Type B pancreatic cell (in vitro differentiated cells): ENCODE measurements at regions not wholly inside any gene's neighbourhood (a gene's known extent, or its start where the extent isn't known, plus 50 kb on each side); places are given as distances from the start of the nearest gene placed in this dataset.

Source experiments
- DNase-seq: peaks from one replicate; pipeline ENCODE4 v3.0.0; 2021; ENCODE audit warnings: mixed read lengths; ENCODE audit not compliant: unreplicated experiment; ENCODE audit errors: extremely low spot score
- H3K27ac Mint-ChIP-seq: 2 replicates; pipeline ENCODE4 v1.8.0; 2021; ENCODE audit warnings: mild to moderate bottlenecking, mixed read lengths
- H3K27me3 Mint-ChIP-seq: 2 replicates; pipeline ENCODE4 v1.8.0; 2021; ENCODE audit warnings: mixed read lengths
- H3K36me3 Mint-ChIP-seq: 2 replicates; pipeline ENCODE4 v1.8.0; 2021; ENCODE audit warnings: mixed read lengths
- H3K4me1 Mint-ChIP-seq: one replicate; pipeline ENCODE4 v1.8.0; 2021; ENCODE audit warnings: mixed read lengths; ENCODE audit not compliant: unreplicated experiment
- H3K4me3 Mint-ChIP-seq: 2 replicates; pipeline ENCODE4 v1.8.0; 2021; ENCODE audit warnings: mild to moderate bottlenecking, mixed read lengths
- H3K9me3 Mint-ChIP-seq: 2 replicates; pipeline ENCODE4 v1.8.0; 2021; ENCODE audit warnings: mixed read lengths
- TF ChIP-seq, protein P1 (sequence below): fragments of 200-600 bp; sonication (generic); conservative IDR thresholded peaks from 2 replicates; pipeline ENCODE4 v1.5.0; 2021; ENCODE audit warnings: antibody characterized with exemption, mild to moderate bottlenecking

DNA sequence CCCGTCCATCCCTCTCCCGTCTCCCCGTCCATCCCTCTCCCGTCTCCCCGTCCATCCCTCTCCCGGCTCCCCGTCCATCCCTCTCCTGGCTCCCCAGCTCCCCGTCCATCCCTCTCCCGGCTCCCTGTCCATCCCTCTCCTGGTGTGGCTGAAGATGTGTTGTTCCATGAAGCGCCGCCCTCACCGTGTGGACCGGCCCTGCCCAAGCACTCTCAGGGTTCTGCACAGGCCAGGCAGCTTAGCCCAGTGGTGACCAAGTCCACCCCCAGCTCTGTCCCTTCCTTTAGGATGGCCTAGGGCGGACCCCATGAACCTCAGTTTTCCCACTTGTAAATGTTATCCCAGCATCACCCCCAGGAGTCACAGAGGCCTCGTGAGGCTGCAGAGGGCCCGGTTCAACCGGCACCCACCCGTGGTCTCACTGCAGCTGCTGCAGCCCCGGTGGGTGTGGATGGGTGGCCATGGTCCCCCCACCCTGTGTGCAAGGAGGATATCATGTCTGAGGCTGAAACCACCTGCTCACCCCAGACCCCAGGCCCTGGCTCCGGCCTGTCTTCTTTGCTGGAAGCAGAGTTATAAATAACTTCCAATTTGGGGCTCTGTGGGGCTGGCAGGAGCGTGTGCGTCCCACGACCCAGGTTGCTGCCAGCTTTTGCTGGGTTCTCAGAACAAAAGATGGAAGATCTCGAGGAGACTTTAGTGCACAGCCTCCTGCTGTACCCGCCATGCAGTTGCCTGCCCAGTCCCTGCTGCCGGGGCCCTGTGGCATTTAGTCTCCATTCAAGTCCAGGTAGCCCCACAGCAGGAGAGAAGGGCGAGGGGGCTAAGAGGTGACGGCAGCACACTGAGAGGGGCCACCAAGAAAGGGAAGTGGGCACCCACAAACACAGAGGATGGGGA is 1147.8 kb downstream of the BRD1 start:
- TF ChIP-seq, protein P1, sequence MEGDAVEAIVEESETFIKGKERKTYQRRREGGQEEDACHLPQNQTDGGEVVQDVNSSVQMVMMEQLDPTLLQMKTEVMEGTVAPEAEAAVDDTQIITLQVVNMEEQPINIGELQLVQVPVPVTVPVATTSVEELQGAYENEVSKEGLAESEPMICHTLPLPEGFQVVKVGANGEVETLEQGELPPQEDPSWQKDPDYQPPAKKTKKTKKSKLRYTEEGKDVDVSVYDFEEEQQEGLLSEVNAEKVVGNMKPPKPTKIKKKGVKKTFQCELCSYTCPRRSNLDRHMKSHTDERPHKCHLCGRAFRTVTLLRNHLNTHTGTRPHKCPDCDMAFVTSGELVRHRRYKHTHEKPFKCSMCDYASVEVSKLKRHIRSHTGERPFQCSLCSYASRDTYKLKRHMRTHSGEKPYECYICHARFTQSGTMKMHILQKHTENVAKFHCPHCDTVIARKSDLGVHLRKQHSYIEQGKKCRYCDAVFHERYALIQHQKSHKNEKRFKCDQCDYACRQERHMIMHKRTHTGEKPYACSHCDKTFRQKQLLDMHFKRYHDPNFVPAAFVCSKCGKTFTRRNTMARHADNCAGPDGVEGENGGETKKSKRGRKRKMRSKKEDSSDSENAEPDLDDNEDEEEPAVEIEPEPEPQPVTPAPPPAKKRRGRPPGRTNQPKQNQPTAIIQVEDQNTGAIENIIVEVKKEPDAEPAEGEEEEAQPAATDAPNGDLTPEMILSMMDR, result no peak
- DNase-seq, result no peak
- Mint-ChIP-seq H3K4me1 (no peaks in the 10 kb centered on the region), H3K4me3 (no peak overlapping the region), H3K36me3 (no peaks in the 10 kb centered on the region), H3K9me3 (no peaks in the 10 kb centered on the region), H3K27me3 (no peaks in the 10 kb centered on the region), H3K27ac (no peak overlapping the region)

DNA sequence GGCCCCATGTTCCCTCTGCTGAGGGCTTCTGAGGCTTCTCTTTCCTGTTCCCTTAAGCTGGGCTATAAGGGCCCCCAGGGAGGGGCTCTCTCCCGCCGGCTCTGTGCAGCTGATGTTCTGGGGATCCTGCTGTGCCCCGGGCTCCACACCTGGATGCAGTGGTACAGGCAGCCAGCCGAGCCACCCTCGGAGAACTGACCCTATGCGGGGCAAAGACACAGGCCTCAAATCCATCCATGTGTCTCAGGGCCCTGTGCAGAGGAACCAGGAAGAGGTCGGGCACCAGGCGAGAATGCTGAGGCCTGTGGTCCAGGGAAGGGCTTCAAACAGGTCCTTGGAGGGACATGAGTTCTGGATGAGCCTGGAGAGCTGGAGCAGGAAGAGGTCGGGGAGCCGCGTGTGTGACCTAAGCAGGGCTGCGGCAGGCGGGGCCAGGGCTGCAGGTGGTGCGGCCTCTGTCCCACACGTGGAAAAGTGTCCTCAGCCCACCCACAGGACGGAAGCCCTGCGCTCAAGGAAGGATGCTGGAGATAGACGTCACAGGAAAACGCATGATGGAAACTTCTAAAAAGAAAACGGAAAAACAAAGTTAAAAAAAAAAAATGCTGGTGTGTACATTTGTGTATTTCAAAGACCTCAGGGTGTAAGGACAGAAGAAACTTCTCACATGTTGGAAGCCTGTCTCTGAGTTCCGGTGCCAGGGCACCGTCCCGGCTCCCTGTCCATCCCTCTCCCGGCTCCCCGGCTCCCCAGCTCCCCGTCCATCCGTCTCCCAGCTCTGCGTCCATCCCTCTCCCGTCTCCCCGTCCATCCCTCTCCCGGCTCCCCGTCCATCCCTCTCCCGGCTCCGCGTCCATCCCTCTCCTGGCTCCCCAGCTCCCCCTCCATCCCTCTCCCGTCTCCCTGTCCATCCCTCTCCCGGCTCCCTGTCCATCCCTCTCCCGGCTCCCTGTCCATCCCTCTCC is 1149.2 kb downstream of the BRD1 start:
- H3K36me3 Mint-ChIP-seq, result no peaks in the 10 kb centered on the region
- H3K4me3 Mint-ChIP-seq, result no peak overlapping the region
- no peaks in the 10 kb centered on the region for H3K9me3 Mint-ChIP-seq
- no peaks in the 10 kb centered on the region for H3K27me3 Mint-ChIP-seq
- no peaks in the 10 kb centered on the region for H3K4me1 Mint-ChIP-seq
- TF ChIP-seq, protein P1, result no peak
- no peak for DNase-seq
- no peak overlapping the region for H3K27ac Mint-ChIP-seq

DNA sequence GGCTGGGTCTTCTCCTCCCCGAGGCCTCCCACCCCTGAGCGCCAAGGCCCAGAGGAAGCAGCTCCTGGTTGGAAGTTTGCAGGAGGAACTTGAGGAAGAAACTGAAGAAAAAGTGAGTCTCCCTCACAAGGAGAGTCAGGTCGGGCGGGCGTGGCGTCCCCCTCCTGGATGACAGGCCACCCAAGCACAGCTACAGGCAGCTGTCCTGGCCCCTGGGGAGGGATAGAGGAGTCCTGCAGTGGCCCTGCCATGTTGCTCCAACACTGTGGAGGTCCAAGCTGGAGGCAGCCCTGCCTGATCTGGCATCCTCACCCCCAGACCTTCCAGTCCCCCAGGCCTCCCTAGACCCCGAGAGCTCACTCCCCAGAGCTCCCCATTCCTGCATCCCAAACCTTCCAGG is 1150.1 kb downstream of the BRD1 start:
- Mint-ChIP-seq H3K27ac (no peak overlapping the region), H3K4me1 (no peaks in the 10 kb centered on the region), H3K36me3 (no peaks in the 10 kb centered on the region), H3K9me3 (no peaks in the 10 kb centered on the region), H3K27me3 (no peaks in the 10 kb centered on the region), H3K4me3 (no peak overlapping the region)
- TF ChIP-seq, protein P1, result no peak
- no peak for DNase-seq

DNA sequence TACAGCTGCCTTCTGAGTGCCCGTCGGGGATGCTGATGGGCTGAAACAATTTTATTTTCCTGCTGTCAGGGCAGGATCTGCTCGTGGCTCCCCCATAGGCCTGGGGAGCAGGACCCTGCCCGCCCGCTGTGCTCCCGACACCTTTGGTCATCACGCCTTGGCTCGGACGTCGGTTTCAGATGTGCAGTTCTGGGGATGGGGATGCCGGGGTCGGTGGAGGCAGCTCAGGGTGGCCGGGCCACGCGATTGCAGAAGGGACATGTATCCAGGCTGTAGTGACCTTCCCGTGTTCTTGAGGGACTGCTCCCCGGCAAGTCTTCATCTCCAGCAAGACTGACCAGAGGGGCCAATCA is 1150.5 kb downstream of the BRD1 start:
- TF ChIP-seq, protein P1, result no peak
- no peak overlapping the region for H3K27ac Mint-ChIP-seq
- H3K4me3 Mint-ChIP-seq, result no peak overlapping the region
- H3K27me3 Mint-ChIP-seq, result no peaks in the 10 kb centered on the region
- H3K4me1 Mint-ChIP-seq, result no peaks in the 10 kb centered on the region
- no peak for DNase-seq
- H3K36me3 Mint-ChIP-seq, result peaks cover 1% of the 10 kb centered on the region
- H3K9me3 Mint-ChIP-seq, result peaks cover 2% of the 10 kb centered on the region

DNA sequence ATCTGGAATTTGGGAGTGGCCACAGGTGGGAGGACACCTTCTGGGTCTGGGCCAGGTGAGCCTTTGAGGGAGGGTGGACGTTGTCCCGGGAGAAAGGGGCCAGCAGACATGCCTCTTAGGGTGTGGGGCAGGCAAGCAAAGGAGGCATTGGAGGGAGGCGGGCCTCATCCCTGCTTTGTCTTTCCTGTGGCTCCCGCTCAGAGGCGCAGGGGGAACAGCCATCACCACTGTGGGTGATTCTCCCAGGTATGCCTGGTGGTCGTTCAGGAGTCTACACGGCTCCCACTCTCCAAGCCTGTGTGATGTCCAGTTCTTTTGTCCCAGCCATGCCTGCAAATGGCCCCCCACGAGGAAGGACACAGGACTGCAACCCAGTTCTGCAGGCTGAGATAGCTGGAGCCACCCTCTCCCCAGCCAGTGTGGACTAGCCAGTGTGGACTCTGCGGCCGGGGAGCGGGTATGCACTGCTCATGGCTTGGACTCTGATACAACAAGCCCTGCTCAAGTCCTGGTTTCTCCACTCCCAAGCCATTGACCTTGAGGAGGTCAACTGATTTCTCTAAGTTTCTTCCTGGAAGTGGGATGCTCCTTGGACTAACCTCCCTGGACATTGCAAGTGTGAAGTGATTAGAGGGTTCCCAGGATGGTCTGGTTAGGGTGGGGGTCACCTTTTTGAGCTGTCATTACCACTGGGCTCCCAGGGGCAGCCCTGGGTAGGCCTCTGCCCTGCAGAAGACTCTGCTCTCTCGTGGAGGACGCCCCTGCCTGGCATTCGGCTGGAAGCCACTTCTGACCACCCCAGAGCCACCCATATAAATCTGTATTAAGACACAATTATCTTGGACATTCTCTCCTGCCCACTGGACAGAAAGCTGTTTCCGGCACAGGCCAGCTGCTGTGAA is 1151.2 kb downstream of the BRD1 start:
- TF ChIP-seq, protein P1, result no peak
- Mint-ChIP-seq H3K4me1 (no peaks in the 10 kb centered on the region), H3K27ac (no peak overlapping the region), H3K4me3 (no peak overlapping the region), H3K27me3 (no peaks in the 10 kb centered on the region), H3K9me3 (peaks cover 5% of the 10 kb centered on the region), H3K36me3 (peaks cover 3% of the 10 kb centered on the region)
- DNase-seq, result no peak
